ENCODE measurements at regions not wholly inside any gene's neighbourhood (a gene's known extent, or its start where the extent isn't known, plus 50 kb on each side); places are given as distances from the start of the nearest gene placed in this dataset.
"Not testable (repeated sequence)": the region's sequence is repeated elsewhere in the genome, so short reads cannot be mapped to it uniquely, and the experiment has no call there.

DNA sequence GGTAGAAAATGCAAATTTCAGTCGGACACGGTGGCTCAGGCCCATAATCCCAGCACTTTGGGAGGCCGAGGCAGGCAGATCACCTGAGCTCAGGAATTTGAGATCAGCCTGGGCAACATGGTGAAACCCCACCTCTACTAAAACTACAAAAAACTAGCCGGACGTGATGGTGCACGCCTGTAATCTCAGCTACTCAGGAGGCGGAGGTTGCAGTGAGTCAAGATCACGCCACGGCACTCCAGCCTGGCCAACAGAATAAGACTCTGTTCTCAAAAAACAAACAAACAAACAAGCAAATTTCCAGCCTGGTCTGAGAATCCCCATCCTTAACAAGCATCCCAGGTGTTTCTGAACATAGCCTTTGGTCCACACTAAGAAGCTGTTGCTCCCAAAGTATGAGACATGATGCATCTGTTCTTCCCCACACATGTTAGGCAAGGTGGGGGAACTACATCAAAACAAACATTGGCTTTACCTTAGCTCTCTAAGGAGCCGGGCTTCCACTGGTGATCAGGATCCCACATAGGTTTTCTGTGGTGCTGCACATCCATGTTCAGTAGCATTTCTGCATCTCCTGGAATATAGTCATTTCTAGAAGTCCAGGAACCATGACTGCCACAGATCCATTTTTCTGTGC is 92.5 kb upstream of the DMRT1 start:
- no peak for DNase-seq

DNA sequence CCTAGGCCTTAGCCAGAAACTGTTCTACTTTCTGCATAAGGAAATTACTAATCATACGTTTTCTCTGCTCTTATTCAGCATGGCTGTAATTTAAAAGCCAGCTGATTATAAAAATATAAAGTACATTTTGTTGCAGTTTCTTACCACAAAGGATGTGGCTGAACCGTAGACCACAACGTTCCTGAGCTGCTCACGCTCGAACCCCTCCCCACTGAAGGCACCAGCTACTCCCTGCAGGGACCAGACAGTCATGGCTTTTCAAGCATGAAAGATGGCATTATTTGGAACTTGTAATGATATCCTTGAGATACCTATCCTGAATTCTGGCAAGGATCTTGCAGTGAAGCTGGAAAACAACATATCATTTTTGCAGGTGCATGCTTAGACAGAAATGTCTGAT is 91.8 kb upstream of the DMRT1 start:
- no peak for DNase-seq

DNA sequence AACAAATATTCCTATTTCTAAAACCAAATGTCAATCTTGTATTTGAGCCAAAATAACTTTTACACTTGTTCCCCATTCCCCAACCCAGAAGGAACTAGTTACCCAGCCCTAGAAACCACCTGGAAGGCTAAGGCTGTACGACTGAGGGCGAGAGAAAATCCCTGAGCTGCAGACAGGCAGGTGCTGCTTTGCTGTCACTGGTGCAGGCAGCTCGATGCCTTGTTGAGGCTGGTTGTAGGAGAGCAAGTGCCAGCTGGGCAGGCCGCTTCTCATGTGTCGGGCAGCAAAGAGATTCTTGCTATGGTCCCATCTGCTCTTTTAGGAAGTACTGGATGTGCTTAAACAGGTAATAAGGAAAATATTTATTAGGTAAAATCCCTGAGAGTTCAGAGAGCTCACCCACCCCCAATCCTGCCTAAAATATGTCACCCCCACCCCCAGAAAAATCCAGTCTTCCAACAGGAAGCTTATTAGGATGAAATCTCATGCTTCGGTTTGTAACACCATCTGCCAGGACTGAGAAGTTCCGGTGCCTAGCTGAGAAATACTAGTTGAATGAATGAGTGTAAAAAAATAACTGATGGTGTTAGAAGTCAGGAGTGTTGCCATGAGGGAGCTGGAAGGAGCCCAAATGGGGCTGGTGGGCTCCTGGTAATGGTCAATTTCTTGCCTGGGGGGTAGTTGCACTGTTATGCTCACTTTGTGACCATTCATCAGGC is 91.1 kb upstream of the DMRT1 start:
- DNase-seq = no peak

DNA sequence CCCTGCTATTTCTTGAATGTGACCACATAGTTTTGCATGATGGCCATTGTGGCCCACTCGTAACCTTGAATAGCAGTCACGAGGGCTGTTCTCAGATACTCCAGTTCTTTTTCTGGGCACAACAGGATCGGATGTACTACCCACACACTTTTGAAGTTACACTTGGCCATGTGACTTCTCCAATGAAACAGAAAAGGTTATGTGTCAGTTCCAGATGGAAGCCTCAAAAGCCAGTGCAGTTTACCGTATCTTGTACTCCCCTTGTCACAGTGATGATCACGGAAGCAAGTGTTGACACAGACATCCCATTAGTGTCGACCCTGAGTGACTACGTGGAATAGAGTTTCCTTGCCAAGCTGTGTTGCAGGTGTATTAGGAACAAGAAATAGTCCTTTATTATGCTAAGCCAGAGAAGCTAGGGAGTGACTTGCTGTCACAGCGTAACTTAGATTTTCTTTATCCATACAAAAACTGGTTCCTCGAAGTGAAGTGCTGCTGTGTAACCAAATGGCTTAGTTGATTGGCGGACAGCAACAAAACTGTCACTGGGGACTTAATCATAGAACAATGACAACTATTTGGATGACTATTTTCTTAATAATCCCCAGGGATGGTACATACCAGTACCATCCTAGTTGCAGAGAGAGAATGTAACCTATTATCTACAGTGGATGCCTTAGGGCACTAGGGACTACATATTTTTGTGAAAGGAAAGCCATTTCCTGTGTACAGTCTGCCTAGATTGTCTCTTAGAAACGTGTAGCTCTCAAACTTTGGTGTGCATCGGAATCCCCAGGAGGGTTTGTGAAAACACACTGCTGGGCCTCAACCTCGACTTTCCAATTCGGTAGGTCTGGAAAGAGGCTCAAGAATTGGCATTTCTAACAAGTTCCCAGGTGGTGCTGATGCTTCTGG is 90.1 kb upstream of the DMRT1 start:
- no peak for DNase-seq

DNA sequence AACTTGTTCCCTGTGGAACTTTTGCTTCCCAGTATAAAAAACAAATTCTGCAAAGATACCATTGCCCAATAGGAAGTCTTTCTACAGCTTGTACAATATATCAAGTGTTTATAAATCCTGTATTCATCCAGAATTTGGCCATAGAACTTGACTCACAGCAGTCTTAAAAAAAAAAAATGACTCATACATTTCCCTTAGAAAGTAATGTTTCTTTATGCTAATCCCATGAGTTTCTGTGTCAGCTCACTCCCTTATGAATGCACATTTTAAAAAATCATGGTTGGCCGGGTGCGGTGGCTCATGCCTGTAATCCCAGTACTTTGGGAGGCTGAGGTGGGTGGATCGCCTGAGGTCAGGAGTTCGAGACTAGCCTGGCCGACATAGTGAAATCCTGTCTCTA is 89.3 kb upstream of the DMRT1 start:
- DNase-seq = no peak

DNA sequence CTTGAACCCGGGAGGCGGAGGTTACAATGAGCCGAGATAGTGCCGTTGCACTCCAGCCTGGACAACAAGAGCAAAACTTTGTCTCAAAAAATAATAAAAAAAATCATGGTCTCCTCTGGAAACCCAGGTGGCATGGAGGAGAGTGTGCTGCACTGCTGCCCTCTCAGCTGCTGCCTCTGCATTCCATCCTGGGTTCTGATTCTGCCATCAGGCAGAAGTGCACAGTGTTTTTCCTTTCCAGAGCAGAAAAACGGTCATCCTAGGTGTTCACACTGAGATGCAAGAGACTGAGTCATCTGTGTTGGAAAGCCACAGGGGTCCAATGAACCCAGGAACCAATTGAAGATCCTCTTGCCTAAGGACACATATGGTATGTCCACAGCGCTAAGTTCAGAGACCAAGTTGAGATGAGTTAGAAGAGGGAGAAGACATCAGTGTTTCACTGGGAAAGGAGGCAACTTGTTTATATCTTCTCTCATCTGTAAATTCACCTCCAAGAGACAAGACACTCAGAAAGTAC is 88.8 kb upstream of the DMRT1 start:
- DNase-seq = no peak

DNA sequence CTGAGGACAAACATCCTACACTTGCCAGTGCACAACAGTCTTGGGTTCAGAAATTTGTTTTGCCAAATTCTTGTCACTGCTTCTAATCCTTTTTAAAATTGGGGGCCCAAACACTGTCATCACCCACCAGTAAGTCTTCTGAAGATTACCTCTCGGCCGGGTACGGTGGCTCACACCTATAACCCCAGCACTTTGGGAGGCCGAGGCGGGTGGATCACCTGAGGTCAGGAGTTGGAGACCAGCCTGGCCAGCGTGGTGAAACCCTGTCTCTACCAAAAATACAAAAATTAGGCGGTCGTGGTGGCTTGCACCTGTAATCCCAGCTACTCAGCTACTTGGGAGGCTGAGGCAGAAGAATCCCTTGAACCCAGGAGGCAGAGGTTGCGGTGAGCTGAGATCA is 87.8 kb upstream of the DMRT1 start:
- not testable (repeated sequence) for DNase-seq

DNA sequence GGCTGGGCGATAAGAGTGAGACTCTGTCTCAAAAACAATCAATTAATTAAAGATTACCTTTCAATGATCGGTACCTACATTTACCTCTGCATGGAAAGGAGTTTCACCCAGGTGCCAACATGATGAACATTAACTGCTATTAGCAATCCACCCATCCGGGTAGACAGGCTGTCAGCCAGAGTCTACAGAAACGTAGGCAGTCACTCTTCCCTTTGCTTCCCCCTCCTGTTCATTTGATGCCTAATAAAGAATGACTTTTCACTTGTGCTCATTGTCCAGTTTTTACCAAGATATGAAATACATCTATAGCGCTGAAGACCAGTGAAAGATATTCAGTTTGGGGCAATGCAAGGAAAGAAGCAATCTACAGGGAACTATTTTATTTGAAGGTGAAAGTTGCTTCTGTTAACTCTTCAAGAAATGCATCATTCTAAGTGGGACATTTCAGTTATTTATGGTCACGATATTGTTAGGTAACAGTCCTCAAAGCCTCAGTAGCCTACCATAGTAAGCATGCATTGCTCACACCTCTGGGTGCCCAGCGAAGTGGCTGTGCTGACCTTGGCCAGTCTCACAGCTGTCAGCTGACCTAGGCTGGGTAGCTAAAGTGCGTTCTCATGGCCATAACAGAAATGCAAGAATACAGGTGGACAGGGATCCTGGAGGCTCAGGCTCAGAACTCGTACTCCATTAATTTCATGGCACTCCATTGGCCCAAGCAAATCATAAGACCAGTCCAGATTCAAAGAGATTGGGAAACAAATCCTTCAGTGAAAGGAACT is 87.2 kb upstream of the DMRT1 start:
- no peak for DNase-seq

DNA sequence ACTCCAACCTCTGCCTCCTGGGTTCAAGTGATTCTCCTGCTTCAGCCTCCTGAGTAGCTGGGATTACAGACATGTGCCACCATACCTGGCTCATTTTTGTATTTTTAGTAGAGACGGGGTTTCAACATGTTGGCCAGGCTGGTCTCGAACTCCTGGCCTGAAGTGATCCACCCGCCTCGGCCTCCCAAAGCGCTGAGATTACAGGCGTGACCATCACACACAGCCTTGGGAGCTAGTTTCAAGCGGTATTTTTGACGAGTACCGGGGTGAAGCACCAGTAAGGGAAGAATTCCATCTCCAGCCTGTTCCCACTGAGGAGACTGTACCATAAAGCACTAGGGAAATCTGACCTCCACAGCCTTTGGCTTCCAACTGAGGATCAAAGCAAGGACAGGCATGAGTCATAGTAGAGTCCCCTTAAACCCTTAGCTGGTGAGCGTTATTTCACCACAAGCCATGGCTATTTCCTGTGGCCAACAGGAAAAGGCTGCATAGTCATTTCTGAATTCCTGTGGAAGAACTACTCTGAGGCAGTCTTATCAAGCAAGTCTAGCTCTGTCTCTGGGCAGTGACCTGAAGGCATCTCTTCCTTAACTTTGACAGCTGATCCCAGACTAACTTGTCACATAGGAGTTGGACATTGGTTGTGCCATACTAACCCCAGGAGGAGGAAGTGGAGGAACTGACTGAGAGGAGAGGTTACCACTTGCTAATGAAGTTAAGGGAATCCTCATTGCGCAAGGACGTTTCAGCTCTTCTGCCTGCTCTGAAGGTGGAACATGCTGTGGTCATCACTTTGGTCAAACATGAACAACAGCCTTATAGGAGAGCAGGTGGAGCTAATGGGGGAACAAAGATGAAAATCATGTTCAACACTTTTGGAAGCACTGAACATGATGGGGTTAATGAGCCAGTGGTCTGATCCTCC is 85.8 kb upstream of the DMRT1 start:
- DNase-seq = no peak

DNA sequence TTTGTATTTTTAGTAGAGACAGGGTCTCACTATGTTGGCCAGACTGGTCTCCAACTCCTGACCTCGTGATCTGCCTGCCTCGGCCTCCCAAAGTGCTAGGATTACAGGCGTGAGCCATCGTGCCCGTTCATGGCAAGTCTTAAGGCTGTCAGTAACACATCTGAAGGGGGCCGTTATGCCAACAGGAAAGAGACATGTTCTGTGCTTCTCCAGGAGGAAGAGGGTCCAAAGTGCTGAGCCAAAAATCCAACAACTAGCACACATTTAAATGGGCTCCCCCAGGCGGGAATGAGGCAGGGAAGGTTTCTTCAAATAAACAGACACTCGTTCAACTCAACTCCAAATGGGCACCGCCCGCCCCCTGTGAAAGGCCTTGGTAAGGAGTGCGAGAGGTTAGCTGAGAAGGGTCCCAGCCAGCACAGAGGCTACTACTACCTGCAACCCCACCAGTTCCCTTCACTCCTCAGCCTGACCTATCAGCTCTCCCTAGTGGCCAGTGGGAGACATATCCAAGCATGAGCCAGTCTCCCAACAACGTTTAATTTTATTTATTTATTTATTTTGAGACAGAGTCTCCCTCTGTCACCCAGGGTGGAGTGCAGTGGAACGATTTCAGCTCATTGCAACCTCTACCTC is 84.1 kb upstream of the DMRT1 start:
- DNase-seq = no peak

DNA sequence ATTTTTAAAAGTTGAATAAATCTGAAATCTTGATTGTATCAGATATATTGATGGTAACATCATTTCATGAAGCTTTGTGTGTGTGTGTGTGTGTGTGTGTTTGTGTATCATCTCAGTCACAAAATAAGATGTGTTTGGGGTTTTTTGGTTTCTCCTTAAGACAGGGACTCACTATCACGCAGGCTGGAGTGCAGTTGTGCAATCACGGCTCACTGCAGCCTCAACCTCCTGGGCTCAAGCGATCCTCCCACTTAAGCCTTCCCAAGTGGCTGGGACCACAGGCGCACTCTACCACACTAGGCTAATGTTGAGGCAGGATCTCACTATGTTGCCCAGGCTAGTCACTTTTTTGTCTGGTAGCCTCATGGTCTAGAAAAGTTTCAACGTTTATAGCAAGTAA is 83.4 kb upstream of the DMRT1 start:
- DNase-seq = no peak

DNA sequence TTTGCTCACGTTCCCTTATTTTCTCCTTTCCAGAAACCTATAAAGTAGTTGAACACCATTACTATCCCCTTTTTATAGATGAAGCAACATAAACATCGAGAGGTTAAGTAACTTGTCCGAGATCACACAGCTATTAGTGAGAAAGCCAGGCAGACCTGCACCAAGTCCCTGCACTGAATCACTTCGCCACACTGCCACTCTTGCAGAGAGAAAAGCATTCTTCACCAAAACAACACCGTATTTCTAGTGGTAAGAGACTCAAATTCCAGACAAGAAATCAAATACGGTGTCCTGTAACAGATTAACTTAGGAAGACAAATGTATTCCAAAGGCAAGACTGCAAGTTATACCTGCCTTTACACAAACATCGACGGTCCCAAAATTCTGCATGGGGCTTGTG is 82.0 kb upstream of the DMRT1 start:
- no peak for DNase-seq

DNA sequence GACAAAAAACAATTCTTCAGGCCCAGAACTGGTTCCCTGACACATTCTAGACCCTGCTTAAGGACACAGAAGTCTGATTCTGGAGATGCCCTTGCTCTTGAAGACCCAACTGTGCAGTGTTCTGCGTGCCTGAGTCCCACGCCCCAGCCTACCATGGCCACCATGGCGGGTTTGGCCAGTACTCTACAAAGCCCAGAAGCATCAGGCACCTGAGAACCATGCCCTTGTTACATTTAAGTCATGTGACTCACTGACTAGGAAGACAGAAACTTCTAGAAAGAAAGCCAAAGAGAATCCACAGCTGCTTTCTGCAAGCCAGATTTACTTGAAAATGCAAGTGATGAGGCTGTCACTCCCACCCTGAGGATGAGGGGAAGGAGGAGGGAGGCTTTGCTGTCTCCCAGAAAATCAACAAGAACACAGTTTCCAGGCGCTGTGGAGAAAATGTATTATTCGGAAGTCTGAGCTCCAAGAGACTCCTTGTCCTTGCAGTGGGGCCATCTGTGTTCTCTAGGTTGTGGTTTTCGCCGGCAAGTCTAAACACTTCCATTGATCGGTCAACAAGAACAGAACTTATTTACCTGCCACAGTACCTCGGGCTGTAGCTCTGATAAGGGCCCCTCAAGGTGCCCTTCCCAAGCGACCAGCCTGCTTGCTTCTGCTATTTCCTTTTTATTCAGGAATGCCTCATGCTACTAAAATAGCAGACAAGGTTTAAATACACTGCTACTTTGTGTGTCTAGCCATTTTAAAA is 81.3 kb upstream of the DMRT1 start:
- no peak for DNase-seq

DNA sequence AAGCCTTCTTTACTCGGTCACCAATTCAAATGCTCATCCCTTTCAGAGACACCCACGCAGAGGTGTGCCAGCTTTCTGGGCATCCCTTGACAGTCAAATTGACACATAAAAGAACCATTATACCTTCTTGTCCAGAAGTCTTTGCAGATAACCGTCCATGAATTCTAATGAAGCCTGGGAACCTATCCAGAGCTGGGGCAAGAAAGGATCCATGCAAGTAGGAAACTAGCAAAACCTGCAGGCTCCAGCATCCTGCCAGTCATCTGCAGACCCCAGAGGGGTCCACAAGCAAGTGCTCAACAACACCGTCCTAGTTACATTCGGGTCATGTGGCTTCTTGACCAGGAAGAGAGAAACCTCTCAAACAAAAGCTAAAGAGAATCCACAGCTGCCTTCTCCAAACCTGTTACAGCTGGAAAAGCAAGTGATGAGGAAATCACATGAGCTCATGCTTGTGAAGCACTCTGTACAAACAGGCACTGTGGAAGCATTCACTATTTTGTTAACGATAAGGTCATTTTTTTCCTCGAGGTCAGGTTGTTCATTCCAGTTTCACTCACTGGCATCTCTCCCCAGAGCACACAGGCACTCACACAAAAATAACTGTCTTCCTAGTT is 80.2 kb upstream of the DMRT1 start:
- no peak for DNase-seq

DNA sequence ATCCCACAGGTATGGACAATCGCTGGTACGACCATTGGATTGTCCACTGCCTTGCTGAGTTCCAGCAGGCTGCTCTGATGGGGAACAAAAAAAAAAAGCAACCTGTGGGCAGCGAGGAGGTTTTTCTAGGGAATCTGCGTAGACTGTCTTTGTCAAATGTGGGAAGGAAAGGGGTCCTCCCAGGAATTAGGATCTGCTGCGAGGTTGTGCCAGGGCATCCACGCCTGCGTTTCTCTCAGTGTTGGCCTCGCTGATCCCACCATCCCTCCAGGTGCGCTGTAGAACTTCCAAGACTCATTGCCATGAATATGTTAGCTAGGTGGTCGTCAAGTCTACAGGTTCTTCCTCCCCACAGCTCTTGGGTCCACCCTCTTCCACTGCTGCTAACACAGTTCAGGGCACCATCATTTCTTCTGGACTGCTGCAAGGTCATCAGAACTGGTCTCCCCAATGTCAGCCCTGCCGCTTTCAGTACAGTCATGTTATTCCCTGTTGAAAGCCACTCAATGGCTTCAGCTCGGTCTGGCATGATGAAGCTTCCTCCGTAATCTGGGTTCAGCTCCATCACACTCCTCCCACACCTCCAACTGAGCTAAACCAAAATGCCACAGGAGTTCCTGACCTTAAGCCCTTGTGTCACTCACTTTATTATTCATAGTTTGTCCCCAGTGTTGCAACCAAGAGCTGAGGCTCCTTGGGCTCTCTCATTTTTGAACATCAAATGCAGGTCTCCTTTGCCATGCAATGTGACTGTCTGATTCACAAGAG is 79.5 kb upstream of the DMRT1 start:
- DNase-seq = no peak

DNA sequence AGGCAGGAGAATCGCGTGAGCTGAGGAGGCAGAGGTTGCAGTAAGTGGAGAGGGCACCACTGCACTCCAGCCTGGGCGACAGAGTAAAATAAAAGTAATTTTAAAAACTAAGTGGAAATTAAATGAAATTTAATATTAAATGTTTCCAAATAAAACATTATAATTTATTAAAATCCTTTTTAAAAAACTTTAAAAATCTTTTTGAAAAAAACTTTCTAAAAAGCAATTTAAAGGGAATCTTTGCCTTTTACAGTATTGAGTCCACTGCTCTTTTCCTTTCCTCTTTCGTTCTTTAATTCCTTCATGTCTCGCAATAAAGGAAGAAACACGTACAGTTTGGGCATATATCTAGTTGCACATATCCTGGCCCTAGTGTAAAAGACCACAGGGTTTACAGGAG is 77.8 kb upstream of the DMRT1 start:
- no peak for DNase-seq

DNA sequence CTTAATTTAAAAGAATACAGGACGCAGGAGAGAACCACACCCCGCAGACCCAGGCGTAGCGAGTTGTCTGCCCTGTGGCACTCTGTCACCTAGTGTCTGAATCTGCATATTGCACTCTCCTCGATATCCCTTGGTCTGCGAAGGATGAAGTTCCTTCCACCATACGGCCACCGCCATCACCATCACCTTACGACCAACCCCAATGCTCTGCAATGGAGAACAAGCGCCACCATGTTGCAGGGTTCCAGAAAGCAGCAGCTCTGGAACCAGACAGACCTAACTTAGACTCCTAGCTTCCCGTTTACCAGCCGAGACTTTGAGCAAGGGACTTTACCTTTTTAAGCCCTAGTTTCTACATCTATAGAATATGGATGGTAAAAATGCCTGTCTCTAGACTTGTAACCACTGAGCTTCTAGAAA is 77.4 kb upstream of the DMRT1 start:
- DNase-seq = no peak

DNA sequence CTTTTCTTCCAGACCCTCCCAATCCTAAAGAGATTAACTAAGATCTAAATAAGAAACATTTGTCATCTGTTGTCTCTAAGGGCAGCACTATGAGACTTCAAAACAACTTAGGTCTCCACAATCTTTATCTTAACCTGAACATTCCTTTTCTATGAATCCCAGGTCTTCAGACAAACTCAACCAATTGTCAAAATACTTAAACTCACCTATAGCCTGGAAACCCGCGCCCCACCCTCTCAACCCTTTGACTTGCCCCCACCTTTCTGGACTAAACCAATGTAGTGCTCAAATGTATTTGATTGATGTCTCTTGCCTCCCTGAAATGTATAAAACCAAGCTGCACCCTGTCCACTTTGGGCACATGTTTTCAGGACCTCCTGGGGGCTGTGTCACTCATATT is 76.5 kb upstream of the DMRT1 start:
- DNase-seq = no peak

DNA sequence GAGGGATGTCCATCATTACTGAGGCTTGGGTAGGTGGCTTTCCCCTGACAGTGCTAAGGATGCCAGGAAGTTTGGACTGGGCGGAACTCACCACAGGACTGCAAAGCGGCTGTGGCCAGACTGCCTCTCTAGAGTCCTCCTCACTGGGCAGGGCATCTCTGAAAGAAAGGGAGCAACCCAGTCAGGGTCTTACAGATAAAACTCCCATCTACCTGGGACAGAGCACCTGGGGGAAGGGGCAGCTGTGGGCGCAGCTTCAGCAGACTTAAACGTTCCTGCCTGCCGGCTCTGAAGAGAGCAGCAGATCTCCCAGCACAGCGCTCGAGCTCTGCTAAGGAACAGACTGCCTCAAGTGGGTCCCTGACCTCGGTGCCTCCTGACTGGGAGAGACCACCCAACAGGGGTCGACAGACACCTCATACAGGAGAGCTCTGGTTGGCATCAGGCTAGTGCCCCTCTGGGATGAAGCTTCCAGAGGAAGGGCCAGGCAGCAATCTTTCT is 74.4 kb upstream of the DMRT1 start:
- DNase-seq = not testable (repeated sequence)
